HepG2 (cell line): ENCODE measurements at regions not wholly inside any gene's neighbourhood (a gene's known extent, or its start where the extent isn't known, plus 50 kb on each side); places are given as distances from the start of the nearest gene placed in this dataset.

Source experiments
- ATM ChIP-seq: fragments of 450-650 bp; IDR thresholded peaks from 2 replicates; pipeline ENCODE4 v1.7.1; 2017; ENCODE audit warnings: mild to moderate bottlenecking, borderline replicate concordance
- CEBPG ChIP-seq: IDR thresholded peaks from 2 replicates; pipeline ENCODE4 v1.6.1; 2016
- DMAP1 ChIP-seq: IDR thresholded peaks from 2 replicates; pipeline ENCODE4 v1.6.1; 2016
- ETV5 ChIP-seq: IDR thresholded peaks from 2 replicates; pipeline ENCODE4 v1.6.1; 2018; ENCODE audit warnings: missing biosample characterization, missing genetic modification reagents, inconsistent platforms, borderline replicate concordance
- FOXO1 ChIP-seq: sonication (generic); formaldehyde crosslinking; IDR thresholded peaks from 2 replicates; pipeline ENCODE4 v1.4.0; 2020; ENCODE audit warnings: missing genetic modification reagents
- HMG20A ChIP-seq: IDR thresholded peaks from 2 replicates; pipeline ENCODE4 v1.6.1; 2016; ENCODE audit warnings: borderline replicate concordance
- KLF12 ChIP-seq: sonication (generic); formaldehyde crosslinking; IDR thresholded peaks from 2 replicates; pipeline ENCODE4 v1.4.0; 2020; ENCODE audit warnings: missing genetic modification reagents, borderline replicate concordance
- KMT2B ChIP-seq: IDR thresholded peaks from 2 replicates; pipeline ENCODE4 v1.6.1; 2016; ENCODE audit warnings: missing genetic modification reagents, missing compliant biosample characterization
- MED1 ChIP-seq: sonication (generic); formaldehyde crosslinking; IDR thresholded peaks from 2 replicates; pipeline ENCODE4 v1.4.0; 2020; ENCODE audit warnings: missing genetic modification reagents
- MIER3 ChIP-seq: IDR thresholded peaks from 2 replicates; pipeline ENCODE4 v1.6.1; 2016; ENCODE audit warnings: missing compliant biosample characterization, borderline replicate concordance
- NR2C2 ChIP-seq: sonication (generic); formaldehyde crosslinking; IDR thresholded peaks from 2 replicates; pipeline ENCODE4 v1.4.0; 2020; ENCODE audit warnings: missing genetic modification reagents, mild to moderate bottlenecking, moderate library complexity, borderline replicate concordance
- PHF5A ChIP-seq: IDR thresholded peaks from one replicate; pipeline ENCODE4 v1.6.1; 2018; ENCODE audit warnings: low read depth, missing genetic modification reagents; ENCODE audit not compliant: unreplicated experiment
- RARA ChIP-seq: IDR thresholded peaks from 2 replicates; pipeline ENCODE4 v1.6.1; 2016; ENCODE audit warnings: missing genetic modification reagents, missing compliant biosample characterization
- SIN3B ChIP-seq: fragments of 150-350 bp; IDR thresholded peaks from 2 replicates; pipeline ENCODE4 v1.6.1; 2014; ENCODE audit warnings: low read length
- SPEN ChIP-seq: sonication (generic); formaldehyde crosslinking; IDR thresholded peaks from 2 replicates; pipeline ENCODE4 v1.5.1; 2020; ENCODE audit warnings: low read depth, mild to moderate bottlenecking, missing genetic modification reagents
- WIZ ChIP-seq: sonication (generic); formaldehyde crosslinking; IDR thresholded peaks from 2 replicates; pipeline ENCODE4 v1.5.1; 2020; ENCODE audit warnings: mild to moderate bottlenecking, missing genetic modification reagents
- ZBTB7B ChIP-seq: sonication (generic); formaldehyde crosslinking; IDR thresholded peaks from 2 replicates; pipeline ENCODE4 v1.4.0; 2020; ENCODE audit warnings: missing genetic modification reagents
- ZC3H13 ChIP-seq: sonication (generic); formaldehyde crosslinking; IDR thresholded peaks from 2 replicates; pipeline ENCODE4 v1.8.1; 2023; ENCODE audit warnings: mild to moderate bottlenecking, missing genetic modification reagents, moderate library complexity
- ZMYM3 ChIP-seq: sonication (generic); formaldehyde crosslinking; IDR thresholded peaks from 2 replicates; pipeline ENCODE4 v1.5.1; 2020; ENCODE audit warnings: mild to moderate bottlenecking, missing genetic modification reagents
- ZNF12 ChIP-seq: sonication (generic); formaldehyde crosslinking; IDR thresholded peaks from 2 replicates; pipeline ENCODE4 v1.5.0; 2020; ENCODE audit warnings: missing genetic modification reagents
- ZNF124 ChIP-seq: sonication (generic); formaldehyde crosslinking; IDR thresholded peaks from 2 replicates; pipeline ENCODE4 v1.4.0; 2020; ENCODE audit warnings: missing genetic modification reagents
- ZNF205 ChIP-seq: IDR thresholded peaks from 2 replicates; pipeline ENCODE4 v1.6.1; 2018; ENCODE audit warnings: missing biosample characterization, missing genetic modification reagents
- ZNF557 ChIP-seq: sonication (generic); formaldehyde crosslinking; IDR thresholded peaks from 2 replicates; pipeline ENCODE4 v1.4.0; 2020; ENCODE audit warnings: missing genetic modification reagents
- ZNF749 ChIP-seq: sonication (generic); formaldehyde crosslinking; IDR thresholded peaks from 2 replicates; pipeline ENCODE4 v1.8.0; 2022; ENCODE audit warnings: mild to moderate bottlenecking, missing genetic modification reagents, moderate library complexity, borderline replicate concordance
- ZNF766 ChIP-seq: sonication (generic); formaldehyde crosslinking; IDR thresholded peaks from 2 replicates; pipeline ENCODE4 v1.5.0; 2020; ENCODE audit warnings: missing genetic modification reagents, borderline replicate concordance
- ZNF792 ChIP-seq: IDR thresholded peaks from 2 replicates; pipeline ENCODE4 v1.6.1; 2016
- TF ChIP-seq, protein P1 (sequence below): sonication (generic); IDR thresholded peaks from 2 replicates; pipeline ENCODE4 v1.6.1; 2016; ENCODE audit warnings: low read depth, borderline replicate concordance
- TF ChIP-seq, protein P2 (sequence below), 2 experiments: sonication (generic) in 1 of 2; formaldehyde crosslinking in 1 of 2; IDR thresholded peaks; 2 replicates each; pipeline versions ENCODE4 v1.4.0 to v1.6.1; 2018 to 2020; ENCODE audit warnings: missing genetic modification reagents in 2 of 2, borderline replicate concordance in 1 of 2, low read depth in 1 of 2, mild to moderate bottlenecking in 1 of 2, missing biosample characterization in 1 of 2
- TF ChIP-seq, protein P3 (sequence below): fragments of 450-650 bp; IDR thresholded peaks from 2 replicates; pipeline ENCODE4 v1.6.1; 2017; ENCODE audit warnings: mild to moderate bottlenecking

DNA sequence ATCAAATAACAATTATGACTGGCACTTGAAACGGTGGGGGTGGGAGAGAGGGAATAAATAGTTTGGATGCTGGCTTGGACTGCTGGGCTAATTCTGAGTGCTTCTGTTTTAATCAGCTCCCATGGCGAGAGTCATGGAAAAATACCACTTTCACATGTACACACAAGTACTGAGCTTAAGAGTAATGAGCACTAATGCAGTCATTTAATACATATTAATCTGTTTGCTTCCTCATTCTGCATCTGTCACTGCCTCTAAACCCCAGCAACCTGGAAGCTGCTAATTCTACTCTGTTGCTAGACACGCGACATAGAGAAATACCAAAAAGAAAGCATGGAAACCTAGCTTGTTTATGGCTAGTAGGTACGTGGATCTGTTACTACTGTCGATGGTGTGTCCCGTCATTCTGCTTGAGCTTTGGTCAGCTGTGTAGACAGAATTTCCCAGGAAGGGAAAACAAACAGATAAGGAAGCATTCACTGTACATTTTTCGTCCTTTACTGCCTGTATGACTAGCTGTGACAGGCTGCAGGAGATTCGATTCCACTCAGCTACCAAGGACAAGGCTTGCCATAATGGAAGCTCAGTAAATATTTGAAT, 238.8 kb downstream of the BAMBI start (continued):
- TF ChIP-seq ZMYM3 (CRISPR knock-in tag) (0 out of 2 replicates have a peak, but pooled peaks have one; percentile 24), CEBPG (peak; percentile 43; the same call in 1 of the 2 replicates), ATM (no peak), HMG20A (CRISPR knock-in tag) (peak; percentile 75; the same call in 1 of the 2 replicates), ZBTB7B (no peak), ZNF12 (CRISPR knock-in tag) (peak; percentile 90), ZNF766 (CRISPR knock-in tag) (no peak), FOXO1 (CRISPR knock-in tag) (peak; percentile 81), DMAP1 (CRISPR knock-in tag) (0 out of 2 replicates have a peak, but pooled peaks have one; percentile 44), NR2C2 (no peak), ZC3H13 (no peak), SIN3B (no peak), ZNF792 (CRISPR knock-in tag) (peak; percentile 43; the same call in 1 of the 2 replicates), ETV5 (CRISPR knock-in tag) (peak; percentile 59; the same call in 1 of the 2 replicates), ZNF749 (CRISPR knock-in tag) (peak; percentile 20; the same call in 1 of the 2 replicates), PHF5A (CRISPR knock-in tag) (peak; percentile 34), MED1 (CRISPR knock-in tag) (peak; percentile 66), MIER3 (CRISPR knock-in tag) (peak; percentile 87; the same call in 1 of the 2 replicates), ZNF557 (0 out of 2 replicates have a peak, but pooled peaks have one; percentile 56), SPEN (peak; percentile 20; the same call in 1 of the 2 replicates), ZNF205 (no peak), WIZ (CRISPR knock-in tag) (no peak), RARA (CRISPR knock-in tag) (peak; percentile 58), ZNF124 (CRISPR knock-in tag) (0 out of 2 replicates have a peak, but pooled peaks have one; percentile 31), KMT2B (CRISPR knock-in tag) (peak; percentile 66; the same call in 1 of the 2 replicates), KLF12 (0 out of 2 replicates have a peak, but pooled peaks have one; percentile 29)
- TF ChIP-seq, protein P1, sequence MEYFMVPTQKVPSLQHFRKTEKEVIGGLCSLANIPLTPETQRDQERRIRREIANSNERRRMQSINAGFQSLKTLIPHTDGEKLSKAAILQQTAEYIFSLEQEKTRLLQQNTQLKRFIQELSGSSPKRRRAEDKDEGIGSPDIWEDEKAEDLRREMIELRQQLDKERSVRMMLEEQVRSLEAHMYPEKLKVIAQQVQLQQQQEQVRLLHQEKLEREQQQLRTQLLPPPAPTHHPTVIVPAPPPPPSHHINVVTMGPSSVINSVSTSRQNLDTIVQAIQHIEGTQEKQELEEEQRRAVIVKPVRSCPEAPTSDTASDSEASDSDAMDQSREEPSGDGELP: peak; percentile 94
- TF ChIP-seq, protein P2, sequence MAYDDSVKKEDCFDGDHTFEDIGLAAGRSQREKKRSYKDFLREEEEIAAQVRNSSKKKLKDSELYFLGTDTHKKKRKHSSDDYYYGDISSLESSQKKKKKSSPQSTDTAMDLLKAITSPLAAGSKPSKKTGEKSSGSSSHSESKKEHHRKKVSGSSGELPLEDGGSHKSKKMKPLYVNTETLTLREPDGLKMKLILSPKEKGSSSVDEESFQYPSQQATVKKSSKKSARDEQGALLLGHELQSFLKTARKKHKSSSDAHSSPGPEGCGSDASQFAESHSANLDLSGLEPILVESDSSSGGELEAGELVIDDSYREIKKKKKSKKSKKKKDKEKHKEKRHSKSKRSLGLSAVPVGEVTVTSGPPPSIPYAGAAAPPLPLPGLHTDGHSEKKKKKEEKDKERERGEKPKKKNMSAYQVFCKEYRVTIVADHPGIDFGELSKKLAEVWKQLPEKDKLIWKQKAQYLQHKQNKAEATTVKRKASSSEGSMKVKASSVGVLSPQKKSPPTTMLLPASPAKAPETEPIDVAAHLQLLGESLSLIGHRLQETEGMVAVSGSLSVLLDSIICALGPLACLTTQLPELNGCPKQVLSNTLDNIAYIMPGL (CRISPR knock-in tag; IDR thresholded peaks at IDR 0.05; ENCODE audit: borderline replicate concordance in 1 of 2, low read depth in 1 of 2): peak; percentile 29 to 34; a peak in 1 of 4 replicates
- TF ChIP-seq, protein P3, sequence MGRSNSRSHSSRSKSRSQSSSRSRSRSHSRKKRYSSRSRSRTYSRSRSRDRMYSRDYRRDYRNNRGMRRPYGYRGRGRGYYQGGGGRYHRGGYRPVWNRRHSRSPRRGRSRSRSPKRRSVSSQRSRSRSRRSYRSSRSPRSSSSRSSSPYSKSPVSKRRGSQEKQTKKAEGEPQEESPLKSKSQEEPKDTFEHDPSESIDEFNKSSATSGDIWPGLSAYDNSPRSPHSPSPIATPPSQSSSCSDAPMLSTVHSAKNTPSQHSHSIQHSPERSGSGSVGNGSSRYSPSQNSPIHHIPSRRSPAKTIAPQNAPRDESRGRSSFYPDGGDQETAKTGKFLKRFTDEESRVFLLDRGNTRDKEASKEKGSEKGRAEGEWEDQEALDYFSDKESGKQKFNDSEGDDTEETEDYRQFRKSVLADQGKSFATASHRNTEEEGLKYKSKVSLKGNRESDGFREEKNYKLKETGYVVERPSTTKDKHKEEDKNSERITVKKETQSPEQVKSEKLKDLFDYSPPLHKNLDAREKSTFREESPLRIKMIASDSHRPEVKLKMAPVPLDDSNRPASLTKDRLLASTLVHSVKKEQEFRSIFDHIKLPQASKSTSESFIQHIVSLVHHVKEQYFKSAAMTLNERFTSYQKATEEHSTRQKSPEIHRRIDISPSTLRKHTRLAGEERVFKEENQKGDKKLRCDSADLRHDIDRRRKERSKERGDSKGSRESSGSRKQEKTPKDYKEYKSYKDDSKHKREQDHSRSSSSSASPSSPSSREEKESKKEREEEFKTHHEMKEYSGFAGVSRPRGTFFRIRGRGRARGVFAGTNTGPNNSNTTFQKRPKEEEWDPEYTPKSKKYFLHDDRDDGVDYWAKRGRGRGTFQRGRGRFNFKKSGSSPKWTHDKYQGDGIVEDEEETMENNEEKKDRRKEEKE: no peak
